Osteocyte (in vitro differentiated cells): ENCODE measurements at regions not wholly inside any gene's neighbourhood (a gene's known extent, or its start where the extent isn't known, plus 50 kb on each side); places are given as distances from the start of the nearest gene placed in this dataset.
"Not testable (repeated sequence)": the region's sequence is repeated elsewhere in the genome, so short reads cannot be mapped to it uniquely, and the experiment has no call there.

Source experiments
- DNase-seq: peaks from one replicate; pipeline ENCODE4 v3.0.0; 2021; ENCODE audit warnings: mixed read lengths; ENCODE audit not compliant: unreplicated experiment; ENCODE audit errors: extremely low spot score
- H3K27ac Mint-ChIP-seq: one replicate; pipeline ENCODE4 v1.8.0; 2021; ENCODE audit warnings: mild to moderate bottlenecking, mixed read lengths; ENCODE audit not compliant: unreplicated experiment
- H3K27me3 Mint-ChIP-seq: one replicate; pipeline ENCODE4 v1.8.0; 2021; ENCODE audit warnings: mixed read lengths; ENCODE audit not compliant: unreplicated experiment
- H3K36me3 Mint-ChIP-seq: one replicate; pipeline ENCODE4 v1.8.0; 2021; ENCODE audit warnings: mixed read lengths; ENCODE audit not compliant: unreplicated experiment
- H3K4me1 Mint-ChIP-seq: one replicate; pipeline ENCODE4 v1.8.0; 2021; ENCODE audit warnings: mixed read lengths; ENCODE audit not compliant: unreplicated experiment
- H3K4me3 Mint-ChIP-seq: one replicate; pipeline ENCODE4 v1.8.0; 2021; ENCODE audit warnings: mild to moderate bottlenecking, moderate library complexity, mixed read lengths; ENCODE audit not compliant: unreplicated experiment
- H3K9me3 Mint-ChIP-seq: one replicate; pipeline ENCODE4 v1.8.0; 2021; ENCODE audit warnings: mixed read lengths; ENCODE audit not compliant: unreplicated experiment
- CTCF ChIP-seq: fragments of 200-600 bp; sonication (generic); IDR thresholded peaks from 2 replicates; pipeline ENCODE4 v1.5.0; 2021; ENCODE audit warnings: antibody characterized with exemption, mild to moderate bottlenecking, moderate library complexity

GRCh38 chr11:45000918-45001317, 50.2 kb upstream of the TP53I11 start:
- Mint-ChIP-seq H3K27ac (no peak overlapping the region), H3K36me3 (no peaks in the 10 kb centered on the region), H3K4me3 (no peak overlapping the region), H3K27me3 (peaks cover 65% of the 10 kb centered on the region), H3K9me3 (no peaks in the 10 kb centered on the region), H3K4me1 (no peaks in the 10 kb centered on the region)
- no peak for DNase-seq
- TF ChIP-seq CTCF = no peak

- no peak overlapping the region for H3K4me3 Mint-ChIP-seq
- no peak overlapping the region for H3K27ac Mint-ChIP-seq
- no peaks in the 10 kb centered on the region for H3K36me3 Mint-ChIP-seq
- no peak for DNase-seq
- H3K27me3 Mint-ChIP-seq = peaks cover 71% of the 10 kb centered on the region
- H3K4me1 Mint-ChIP-seq = no peaks in the 10 kb centered on the region
- TF ChIP-seq CTCF = no peak
- H3K9me3 Mint-ChIP-seq = no peaks in the 10 kb centered on the region
These were observed 50.9 kb upstream of the TP53I11 start for GRCh38 chr11:45001466-45002165.

GRCh38 chr11:45005106-45005505, 54.4 kb upstream of the TP53I11 start:
- TF ChIP-seq CTCF = no peak
- no peak overlapping the region for H3K4me3 Mint-ChIP-seq
- no peak overlapping the region for H3K27ac Mint-ChIP-seq
- no peaks in the 10 kb centered on the region for H3K36me3 Mint-ChIP-seq
- no peaks in the 10 kb centered on the region for H3K9me3 Mint-ChIP-seq
- no peaks in the 10 kb centered on the region for H3K4me1 Mint-ChIP-seq
- peaks cover 63% of the 10 kb centered on the region for H3K27me3 Mint-ChIP-seq
- no peak for DNase-seq

GRCh38 chr11:45007011-45007410, 56.3 kb upstream of the TP53I11 start:
- Mint-ChIP-seq H3K27ac (no peak overlapping the region), H3K9me3 (no peaks in the 10 kb centered on the region), H3K4me3 (no peak overlapping the region), H3K36me3 (no peaks in the 10 kb centered on the region), H3K4me1 (no peaks in the 10 kb centered on the region), H3K27me3 (peaks cover 56% of the 10 kb centered on the region)
- TF ChIP-seq CTCF = no peak
- DNase-seq = no peak

GRCh38 chr11:45015983-45016382, 65.3 kb upstream of the TP53I11 start:
- H3K9me3 Mint-ChIP-seq = peaks cover 35% of the 10 kb centered on the region
- H3K27me3 Mint-ChIP-seq = peaks cover 56% of the 10 kb centered on the region
- not testable (repeated sequence) for DNase-seq, H3K27ac Mint-ChIP-seq, H3K4me3 Mint-ChIP-seq, H3K36me3 Mint-ChIP-seq
- H3K4me1 Mint-ChIP-seq = peaks cover 13% of the 10 kb centered on the region

- peaks cover 17% of the 10 kb centered on the region for H3K4me1 Mint-ChIP-seq
- not testable (repeated sequence) for DNase-seq, H3K36me3 Mint-ChIP-seq, H3K4me3 Mint-ChIP-seq, H3K27ac Mint-ChIP-seq
- peaks cover 35% of the 10 kb centered on the region for H3K9me3 Mint-ChIP-seq
- peaks cover 56% of the 10 kb centered on the region for H3K27me3 Mint-ChIP-seq
These were observed 65.8 kb upstream of the TP53I11 start for GRCh38 chr11:45016446-45016845.
